DOHH2 (cell line): ENCODE measurements at regions not wholly inside any gene's neighbourhood (a gene's known extent, or its start where the extent isn't known, plus 50 kb on each side); places are given as distances from the start of the nearest gene placed in this dataset.

Experiments used
- CTCF ChIP-seq: fragments of 200-600 bp; sonication (generic); IDR thresholded peaks from one replicate; pipeline ENCODE4 v1.5.1; 2014; ENCODE audit warnings: antibody characterized with exemption, mild to moderate bottlenecking, low read depth, low read length; ENCODE audit not compliant: poor library complexity, severe bottlenecking
- EZH2phosphoT487 ChIP-seq: fragments of 200-600 bp; sonication (generic); IDR thresholded peaks from 2 replicates; pipeline ENCODE4 v1.6.1; 2017; ENCODE audit warnings: borderline replicate concordance, mild to moderate bottlenecking, antibody characterized with exemption, low read length, moderate library complexity, mixed read lengths

DNA sequence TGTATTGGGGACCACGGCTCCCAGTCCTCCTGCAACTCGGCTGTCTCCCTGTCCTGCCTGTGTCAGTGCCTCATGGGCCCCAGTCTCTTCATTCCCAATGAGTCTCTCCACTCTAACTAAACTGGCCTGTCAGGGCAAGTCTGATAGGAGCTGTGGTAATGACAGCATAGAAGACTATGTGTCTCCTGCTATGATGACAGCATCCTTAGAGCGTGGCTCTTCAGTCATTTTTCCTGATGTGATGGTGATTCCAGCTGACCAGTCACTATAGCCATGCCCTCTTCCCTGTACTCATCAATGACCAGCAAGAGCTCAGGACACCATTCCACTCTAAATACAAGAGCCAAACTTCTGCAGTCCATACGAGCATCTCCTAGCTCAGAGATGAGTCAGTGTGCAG is 339.8 kb downstream of the PCNX1 start:
- no peak for TF ChIP-seq CTCF
- no peak for TF ChIP-seq EZH2phosphoT487
